GM21447 (cell line): ENCODE measurements at regions not wholly inside any gene's neighbourhood (a gene's known extent, or its start where the extent isn't known, plus 50 kb on each side); places are given as distances from the start of the nearest gene placed in this dataset.
"Not testable (repeated sequence)": the region's sequence is repeated elsewhere in the genome, so short reads cannot be mapped to it uniquely, and the experiment has no call there.

Experiments
- ATAC-seq: cut with Tn5 transposase; IDR thresholded peaks from one replicate; pipeline ENCODE4 v1.9.1; 2021; ENCODE audit not compliant: unreplicated experiment

DNA sequence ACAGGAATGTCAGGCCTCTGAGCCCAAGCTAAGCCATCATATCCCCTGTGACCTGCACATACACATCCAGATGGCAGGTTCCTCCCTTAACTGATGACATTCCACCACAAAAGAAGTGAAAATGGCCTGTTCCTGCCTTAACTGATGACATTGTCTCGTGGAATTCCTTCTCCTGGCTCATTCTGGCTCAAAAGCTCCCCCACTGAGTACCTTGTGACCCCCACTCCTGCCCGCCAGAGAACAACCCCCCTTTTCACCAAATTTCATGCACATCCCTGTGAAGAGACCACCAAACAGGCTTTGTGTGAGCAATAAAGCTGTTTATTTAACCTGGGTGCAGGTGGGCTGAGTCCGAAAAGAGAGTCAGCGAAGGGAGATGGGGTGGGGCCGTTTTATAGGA is 447.4 kb downstream of the FGF13 start:
- not testable (repeated sequence) for ATAC-seq

DNA sequence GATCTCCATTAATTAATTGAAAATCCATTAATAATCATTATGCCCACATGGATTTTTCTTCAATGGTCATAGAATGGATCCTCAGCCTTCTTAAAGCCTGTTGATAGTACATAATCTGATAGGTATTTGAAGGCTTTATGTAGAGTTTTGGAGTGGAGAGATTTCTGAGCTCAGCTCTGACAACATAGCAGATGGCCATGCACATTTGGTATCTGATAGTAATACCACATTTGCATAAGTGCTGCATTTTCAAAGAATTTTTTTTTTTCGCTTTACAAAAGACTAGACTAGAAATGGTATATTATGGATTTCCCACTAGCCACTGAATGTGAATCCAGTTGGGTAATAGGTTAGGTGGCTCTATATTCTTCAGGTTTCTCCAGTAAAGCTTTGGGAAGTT is 440.6 kb downstream of the FGF13 start:
- no peak for ATAC-seq

DNA sequence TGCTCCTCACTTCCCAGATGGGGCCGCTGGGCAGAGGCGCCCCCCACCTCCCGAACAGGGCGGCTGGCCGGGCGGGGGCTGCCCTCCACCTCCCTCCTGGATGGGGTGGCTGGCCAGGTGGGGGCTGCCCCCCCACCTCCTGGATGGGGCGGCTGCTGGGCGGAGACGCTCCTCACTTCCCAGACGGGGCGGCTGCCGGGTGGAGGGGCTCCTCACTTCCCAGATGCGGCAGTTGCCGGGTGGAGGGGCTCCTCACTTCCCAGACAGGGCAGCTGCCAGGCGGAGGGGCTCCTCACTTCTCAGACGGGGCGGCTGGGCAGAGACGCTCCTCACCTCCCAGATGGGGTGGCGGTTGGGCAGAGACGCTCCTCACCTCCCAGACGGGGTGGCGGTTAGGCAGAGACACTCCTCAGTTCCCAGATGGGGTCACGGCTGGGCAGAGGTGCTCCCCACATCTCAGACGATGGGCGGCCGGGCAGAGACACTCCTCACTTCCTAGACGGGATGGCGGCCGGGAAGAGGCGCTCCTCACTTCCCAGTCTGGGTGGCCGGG is 428.8 kb downstream of the FGF13 start:
- not testable (repeated sequence) for ATAC-seq

DNA sequence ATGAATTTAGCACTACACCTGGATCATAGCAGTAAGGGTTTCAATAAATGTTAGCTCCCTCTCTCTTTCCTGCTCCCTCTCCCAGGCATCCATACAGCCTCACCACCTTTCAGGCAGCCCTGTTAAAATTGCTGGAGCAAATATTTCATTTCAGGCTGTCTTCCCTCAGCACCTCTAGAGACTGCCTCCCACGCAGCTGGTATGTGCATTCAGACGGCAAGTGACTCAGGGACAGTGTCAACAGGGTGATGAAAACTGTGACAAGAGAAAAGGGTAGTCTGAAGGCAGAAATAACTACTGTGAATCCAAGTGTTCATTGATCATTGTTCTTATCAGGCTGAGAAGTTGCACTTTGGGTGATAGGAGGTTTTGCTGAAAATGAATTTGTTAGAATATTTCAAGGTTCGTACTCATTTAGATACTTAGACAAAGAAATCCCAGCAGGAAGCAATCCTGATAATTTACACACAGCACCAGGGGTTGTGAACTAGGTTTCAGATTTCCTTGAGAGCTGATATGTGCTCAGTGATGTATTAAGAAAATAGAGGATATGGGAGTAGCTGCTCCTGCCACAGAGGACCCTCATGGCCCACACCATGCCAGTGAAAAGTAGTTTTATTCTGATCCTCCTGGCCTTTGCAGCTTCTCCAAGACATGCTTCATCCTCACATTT is 424.2 kb downstream of the FGF13 start:
- ATAC-seq, result no peak

DNA sequence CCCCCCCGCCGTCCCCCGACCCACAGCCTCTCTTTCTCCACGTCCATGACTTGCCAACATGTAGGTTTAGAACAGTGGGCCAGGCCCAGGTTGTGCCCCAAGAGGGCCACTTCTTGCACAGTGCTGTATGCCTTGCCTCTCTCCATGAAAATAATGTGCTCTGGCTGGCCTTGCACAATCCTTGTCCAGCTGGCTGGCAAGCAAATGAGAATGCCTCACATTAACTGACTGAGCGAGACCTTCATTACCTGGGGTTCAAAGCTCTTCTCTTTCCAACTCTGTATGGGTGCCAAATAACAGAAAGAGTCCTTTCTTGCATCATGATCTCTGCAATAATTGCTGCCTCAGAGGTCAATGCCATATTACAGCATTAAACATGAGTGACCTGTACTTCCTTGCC is 416.6 kb downstream of the FGF13 start:
- no peak for ATAC-seq

DNA sequence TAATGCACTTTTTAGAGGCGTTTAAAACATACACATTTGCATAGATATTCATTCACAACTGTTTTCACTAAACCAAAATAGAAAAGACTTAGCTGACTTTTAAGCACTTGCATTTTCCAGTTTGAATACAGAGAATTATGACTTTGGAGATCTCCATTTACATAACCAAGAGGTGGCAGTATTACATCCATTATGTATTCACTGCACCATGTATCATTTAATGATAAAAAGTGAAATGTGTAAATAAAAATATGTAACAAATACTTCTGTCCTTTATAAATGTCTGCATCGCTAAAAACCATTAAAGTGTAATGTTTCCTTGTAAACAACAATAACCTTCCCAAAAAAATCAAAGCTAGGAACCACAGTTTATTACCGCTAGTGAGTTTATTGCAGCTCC is 413.2 kb downstream of the FGF13 start:
- no peak for ATAC-seq

DNA sequence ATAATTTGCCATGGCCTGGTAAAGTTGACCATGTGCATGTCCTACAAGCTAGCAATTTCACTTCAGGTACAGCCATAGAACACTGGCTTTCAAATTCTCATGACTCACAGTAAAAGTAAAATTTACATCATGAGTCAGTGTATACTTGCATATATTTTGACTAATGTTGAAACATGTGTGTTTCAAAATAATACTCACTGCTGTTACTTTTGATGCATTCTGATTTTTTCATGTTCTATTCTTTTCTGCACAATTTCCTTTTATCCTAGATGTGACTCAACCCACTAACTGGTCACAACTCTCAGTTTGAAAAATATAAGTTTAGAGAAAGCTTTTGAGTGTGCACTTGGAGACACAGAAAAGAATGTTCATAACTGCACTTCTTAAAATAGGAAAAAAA is 365.7 kb downstream of the FGF13 start:
- ATAC-seq, result no peak

DNA sequence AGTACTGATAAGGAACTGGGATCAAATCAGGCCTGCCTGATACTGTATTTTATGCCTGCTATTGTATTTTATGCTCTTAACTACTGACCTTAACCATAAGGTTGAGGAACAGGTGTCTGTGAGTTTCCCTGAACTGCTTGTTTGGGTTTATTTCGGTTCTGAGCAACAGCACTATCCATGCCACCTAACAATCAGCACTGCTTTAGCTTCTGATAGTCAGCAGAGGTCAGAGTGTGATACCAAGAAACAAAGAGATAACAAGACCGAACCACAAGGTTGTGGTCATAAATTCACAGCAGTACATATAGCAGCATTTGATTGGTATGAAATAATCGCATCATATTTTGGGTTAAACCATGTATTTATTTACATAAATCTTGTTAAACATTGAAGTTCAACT is 362.2 kb downstream of the FGF13 start:
- ATAC-seq, result no peak

DNA sequence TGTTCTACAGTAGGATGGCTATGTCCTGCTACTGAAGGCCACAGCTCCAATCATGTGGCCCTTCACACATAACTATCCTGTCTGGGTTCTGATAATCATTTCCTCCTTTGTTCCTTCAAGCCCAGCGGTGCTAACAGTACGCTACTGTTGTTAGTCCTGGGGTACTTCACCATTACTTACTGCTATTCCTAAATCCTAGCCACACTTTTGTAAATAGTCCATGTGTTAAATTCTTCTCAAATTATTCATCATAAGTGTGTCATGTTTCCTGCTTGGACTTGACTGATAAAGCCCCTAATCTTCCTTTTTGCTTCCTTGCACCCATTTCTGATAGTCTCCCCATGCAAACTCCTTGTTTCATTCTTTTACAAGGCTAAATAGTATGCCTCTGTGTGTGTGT is 332.6 kb downstream of the FGF13 start:
- no peak for ATAC-seq

DNA sequence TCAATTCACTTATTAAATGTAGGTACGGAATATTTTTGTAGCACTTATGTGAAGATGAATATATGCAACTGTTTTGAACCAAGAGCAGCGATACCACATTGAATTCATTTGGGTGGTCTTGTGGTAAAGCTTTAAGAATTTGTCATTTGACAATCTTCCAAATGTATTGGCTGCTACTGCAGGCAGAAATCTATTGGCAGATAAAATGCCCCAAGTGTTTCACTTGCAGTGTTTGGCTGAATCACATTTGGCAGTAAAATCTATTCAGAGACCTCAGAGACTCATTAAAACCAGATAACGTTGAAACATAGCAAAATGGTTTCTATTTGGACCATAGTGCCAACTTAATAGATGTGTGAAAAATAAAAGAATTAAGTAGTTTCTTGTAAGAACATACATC is 303.4 kb downstream of the FGF13 start:
- no peak for ATAC-seq

DNA sequence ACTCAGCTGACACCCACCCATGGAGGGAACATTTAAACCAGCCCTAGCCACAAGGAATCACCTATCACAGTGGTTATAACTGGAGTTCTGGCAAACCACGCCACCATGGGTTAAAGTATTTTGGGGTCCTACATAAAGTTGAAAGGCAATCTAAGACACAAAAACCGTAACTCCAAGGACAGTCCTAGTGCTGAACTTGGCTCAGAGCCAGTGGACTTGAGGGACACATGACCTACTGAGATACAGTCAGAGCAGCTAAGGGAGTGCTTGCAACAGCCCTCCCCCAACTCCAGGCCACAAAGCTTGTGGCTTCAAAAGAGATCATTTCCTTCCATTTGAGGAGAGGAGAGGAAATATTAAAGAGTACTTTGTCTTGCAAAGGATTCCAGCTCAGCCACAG is 300.5 kb downstream of the FGF13 start:
- ATAC-seq, result no peak
